Transverse colon (tissue), 4 donors: ENCODE measurements at regions not wholly inside any gene's neighbourhood (a gene's known extent, or its start where the extent isn't known, plus 50 kb on each side); places are given as distances from the start of the nearest gene placed in this dataset.

Experiments
- DNase-seq: peaks from one replicate; pipeline ENCODE4 v3.0.0-alpha.2; 2019
- H3K27ac ChIP-seq, 4 donors: fragments of 200-600 bp; sonication (generic); 2 replicates each; pipeline ENCODE4 v1.5.1; 2016 to 2018; ENCODE audit warnings: inconsistent platforms in 4 of 4
- H3K27me3 ChIP-seq: fragments of 200-600 bp; sonication (generic); 2 replicates; pipeline ENCODE4 v1.5.1; 2017; ENCODE audit warnings: inconsistent platforms
- H3K36me3 ChIP-seq, 4 donors: fragments of 200-600 bp; sonication (generic); 2 replicates each; pipeline ENCODE4 v1.5.1; 2017 to 2019; ENCODE audit warnings: inconsistent platforms in 4 of 4
- H3K4me1 ChIP-seq, 4 donors: fragments of 200-600 bp; sonication (generic); 2 replicates each; pipeline ENCODE4 v1.5.1; 2017 to 2020; ENCODE audit warnings: inconsistent platforms in 4 of 4
- H3K4me3 ChIP-seq, 4 donors: fragments of 200-600 bp; sonication (generic); 1 replicate in 1 of 4; 2 replicates in 3 of 4; pipeline versions ENCODE4 v1.5.1 to v1.6.1; 2017 to 2019; ENCODE audit warnings: inconsistent platforms in 4 of 4
- H3K9me3 ChIP-seq, 2 donors: fragments of 200-600 bp; sonication (generic); 2 replicates each; pipeline ENCODE4 v1.5.1; 2017 to 2019; ENCODE audit warnings: inconsistent platforms in 2 of 2
- CTCF ChIP-seq, 5 experiments: fragments of 200-600 bp in 3 of 5; fragments of 450-650 bp in 2 of 5; sonication (generic) in 3 of 5; IDR thresholded peaks; 1 replicate in 2 of 5; 2 replicates in 3 of 5; pipeline ENCODE4 v1.5.1; 2016 to 2017; ENCODE audit warnings: antibody characterized with exemption in 5 of 5, inconsistent platforms in 3 of 5, mild to moderate bottlenecking in 2 of 5, moderate library complexity in 1 of 5
- EP300 ChIP-seq: sonication (generic); formaldehyde crosslinking; IDR thresholded peaks from one replicate; pipeline ENCODE4 v1.6.1; 2017; ENCODE audit warnings: antibody characterized with exemption, low read depth
- POLR2A ChIP-seq: fragments of 450-650 bp; IDR thresholded peaks from one replicate; pipeline ENCODE4 v1.6.1; 2016; ENCODE audit warnings: antibody characterized with exemption, mild to moderate bottlenecking, moderate library complexity
- POLR2AphosphoS5 ChIP-seq, 3 donors: sonication (generic); formaldehyde crosslinking; IDR thresholded peaks; one replicate each; pipeline ENCODE4 v1.6.1; 2016; ENCODE audit warnings: antibody characterized with exemption in 3 of 3
- WGBS, 2 donors: methylation state at CpG; one replicate each; pipeline ENCODE4 v1.1.5; 2018; ENCODE audit warnings: low coverage in 1 of 2; 5-methylcytosine and 5-hydroxymethylcytosine counted together
- in situ Hi-C, 4 donors: fragments of 200-750 bp; cut with MboI; loops; one replicate each; pipeline versions ENCODE4 v1.15.0 to v1.15.1; 2017; ENCODE audit warnings: low sequenced_read_pairs in 3 of 4, low pct_ligation_motif_present in 1 of 4, low pct_unique_long_range_greater_than_20kb in 1 of 4
- intact Hi-C: fragments of 100-400 bp; cut with DNase I; formaldehyde crosslinking; loops from one replicate; pipeline ENCODE4 v1.15.1; 2023; ENCODE audit warnings: low total_unique reads

GRCh38 chr1:102191723-102192122, 195.0 kb upstream of the OLFM3 start:
- Histone ChIP-seq H3K9me3 (no peaks in the 10 kb centered on the region), H3K4me1 (no peaks in the 10 kb centered on the region), H3K36me3 (no peaks in the 10 kb centered on the region), H3K27ac (no peak overlapping the region), H3K27me3 (no peaks in the 10 kb centered on the region), H3K4me3 (no peak overlapping the region)
- TF ChIP-seq CTCF (IDR thresholded peaks at IDR 0.05) (peak; percentile 24 to 65 (median 45)), POLR2A (no peak), POLR2AphosphoS5 (IDR thresholded peaks at IDR 0.05) (no peak)
- peak; percentile 21 for DNase-seq
- WGBS, 2 donors, result 10 to 19% methylated on average over 2 of the region's 2 CpGs
- intact Hi-C loops, result no loop called here
- in situ Hi-C loops, result loop anchor here in 1 of 4 donors (25.0 kb wide), 1 partner anchor 204 kb away; the partner anchor contains the start of gene OLFM3

GRCh38 chr1:102190429-102190828, 193.7 kb upstream of the OLFM3 start:
- no peaks in the 10 kb centered on the region for H3K27me3 ChIP-seq
- no peak overlapping the region for H3K27ac ChIP-seq
- H3K36me3 ChIP-seq, result no peaks in the 10 kb centered on the region
- DNase-seq, result no peak
- in situ Hi-C loops (loop anchor here in 1 of 4 donors (25.0 kb wide), 1 partner anchor 203 kb away; the partner anchor contains the start of gene OLFM3), intact Hi-C loops (no loop called here)
- TF ChIP-seq POLR2A, result no peak
- TF ChIP-seq POLR2AphosphoS5 (IDR thresholded peaks at IDR 0.05), result no peak
- TF ChIP-seq CTCF (IDR thresholded peaks at IDR 0.05), result no peak
- no peak for TF ChIP-seq EP300
- no peaks in the 10 kb centered on the region for H3K4me1 ChIP-seq
- 14 to 15% methylated on average over 1 of the region's 1 CpG for WGBS, 2 donors
- no peak overlapping the region for H3K4me3 ChIP-seq
- H3K9me3 ChIP-seq, result no peaks in the 10 kb centered on the region

GRCh38 chr1:102186536-102186935, 189.8 kb upstream of the OLFM3 start:
- no peaks in the 10 kb centered on the region for H3K36me3 ChIP-seq
- no peak for DNase-seq
- no peak overlapping the region for H3K27ac ChIP-seq
- TF ChIP-seq POLR2AphosphoS5 (IDR thresholded peaks at IDR 0.05), result no peak
- TF ChIP-seq CTCF (IDR thresholded peaks at IDR 0.05), result no peak
- no peak for TF ChIP-seq EP300
- TF ChIP-seq POLR2A, result no peak
- H3K4me1 ChIP-seq, result no peaks in the 10 kb centered on the region
- no peak overlapping the region for H3K4me3 ChIP-seq
- 78 to 82% methylated on average over 2 of the region's 2 CpGs for whole genome bisulfite sequencing, 2 donors
- H3K9me3 ChIP-seq, result no peaks in the 10 kb centered on the region
- in situ Hi-C loops, result loop anchor here in 2 of 4 donors (10.0 to 25.0 kb wide), 2 partner anchors 192 to 199 kb away; partner anchors contain the start of gene OLFM3 (in 2 of the 2)
- H3K27me3 ChIP-seq, result no peaks in the 10 kb centered on the region
- intact Hi-C loops, result no loop called here

- WGBS, 2 donors, result 43% methylated on average over 1 of the region's 1 CpG; no CpG with 5 or more reads in 1 of the 2 donors
- in situ Hi-C loops, result loop anchor here in 2 of 4 donors (10.0 to 25.0 kb wide), 2 partner anchors 190 to 198 kb away; partner anchors contain the start of gene OLFM3 (in 2 of the 2)
Observed at GRCh38 chr1:102185260-102185659, 188.5 kb upstream of the OLFM3 start.

More at GRCh38 chr1:102185260-102185659, 188.5 kb upstream of the OLFM3 start:
- Histone ChIP-seq H3K9me3 (no peaks in the 10 kb centered on the region), H3K36me3 (no peaks in the 10 kb centered on the region), H3K27ac (no peak overlapping the region), H3K4me1 (no peaks in the 10 kb centered on the region), H3K4me3 (no peak overlapping the region), H3K27me3 (no peaks in the 10 kb centered on the region)
- TF ChIP-seq CTCF (IDR thresholded peaks at IDR 0.05), result no peak
- TF ChIP-seq EP300, result no peak
- no peak for TF ChIP-seq POLR2AphosphoS5 (IDR thresholded peaks at IDR 0.05)
- TF ChIP-seq POLR2A, result no peak
- no peak for DNase-seq
- intact Hi-C loops, result no loop called here
